ENCODE measurements at regions not wholly inside any gene's neighbourhood (a gene's known extent, or its start where the extent isn't known, plus 50 kb on each side); places are given as distances from the start of the nearest gene placed in this dataset.

DNA sequence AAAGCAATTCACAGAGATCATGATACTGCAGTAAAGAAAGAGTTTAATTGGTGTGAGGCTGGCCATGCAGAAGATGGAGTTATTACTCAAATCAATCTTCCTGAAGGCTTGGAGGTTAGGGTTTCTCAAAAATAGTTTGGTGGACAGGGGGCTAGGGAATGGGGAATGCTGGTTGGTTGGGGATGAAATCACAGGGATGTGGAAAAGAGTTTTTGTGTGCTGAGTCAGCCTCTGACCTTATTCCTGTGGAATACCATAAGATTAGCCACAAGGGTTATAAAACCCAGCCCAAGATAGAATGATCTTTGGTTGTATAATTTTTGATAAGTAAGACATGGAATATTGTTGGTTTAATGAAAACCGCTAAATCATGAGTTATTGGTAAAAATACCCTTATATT is 764.3 kb downstream of the TYW1 start:
- H3K4me3 Mint-ChIP-seq (ENCODE audit: low read depth) = no peak overlapping the region
- no peaks in the 10 kb centered on the region for H3K4me1 Mint-ChIP-seq (ENCODE audit: low read depth)
- no peaks in the 10 kb centered on the region for H3K27me3 Mint-ChIP-seq (ENCODE audit: low read depth)
- H3K27ac Mint-ChIP-seq = no peak overlapping the region
- H3K9me3 Mint-ChIP-seq = peaks cover 44% of the 10 kb centered on the region
- intact Hi-C loops (cut with micrococcal nuclease) = no loop called here
- no peak for DNase-seq (ENCODE audit: low spot score)
- H3K36me3 Mint-ChIP-seq (ENCODE audit: low read depth) = no peaks in the 10 kb centered on the region

DNA sequence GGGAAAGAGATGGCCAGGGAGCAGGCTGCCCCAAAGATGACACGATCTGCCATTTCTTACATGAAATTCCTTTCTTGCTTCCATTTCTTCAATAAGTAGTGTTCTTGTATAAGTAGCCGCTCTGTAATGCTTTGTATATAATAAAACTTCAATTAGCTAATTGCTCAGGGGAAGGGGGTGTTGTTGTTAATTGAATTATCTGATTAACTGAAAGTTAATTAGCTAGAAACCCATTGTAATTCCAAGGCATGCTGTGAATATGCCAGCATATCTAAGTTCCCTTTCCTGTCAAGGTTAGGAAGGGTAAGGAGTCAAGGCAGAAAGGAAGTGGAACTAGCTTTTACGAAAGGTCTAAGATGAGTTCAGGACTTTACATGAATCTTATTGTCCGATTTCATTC is 765.9 kb downstream of the TYW1 start:
- DNase-seq (ENCODE audit: low spot score) = no peak
- Mint-ChIP-seq H3K4me1 (ENCODE audit: low read depth) (no peaks in the 10 kb centered on the region), H3K4me3 (ENCODE audit: low read depth) (no peak overlapping the region), H3K9me3 (peaks cover 55% of the 10 kb centered on the region), H3K36me3 (ENCODE audit: low read depth) (no peaks in the 10 kb centered on the region), H3K27me3 (ENCODE audit: low read depth) (no peaks in the 10 kb centered on the region), H3K27ac (no peak overlapping the region)
- intact Hi-C loops (cut with micrococcal nuclease) = no loop called here

DNA sequence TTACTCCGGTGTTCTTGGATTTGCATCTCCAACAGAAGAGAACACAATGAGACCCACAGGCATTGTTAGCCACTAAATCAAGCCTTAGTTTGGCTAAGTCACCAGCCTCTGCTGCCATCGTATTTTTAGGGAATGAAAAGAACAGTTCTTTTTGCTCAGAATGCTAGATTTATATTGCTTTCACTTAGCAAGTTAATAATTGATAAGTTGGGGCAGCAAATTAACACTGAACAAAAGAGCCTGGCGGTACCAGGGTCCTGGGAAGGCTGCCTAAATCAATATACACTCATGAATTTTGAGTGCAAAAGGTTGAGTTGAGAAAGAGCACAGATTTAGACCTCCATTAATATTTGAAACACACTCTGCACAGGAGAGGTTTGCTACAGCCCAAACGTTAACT is 767.7 kb downstream of the TYW1 start:
- no peak overlapping the region for H3K27ac Mint-ChIP-seq
- H3K4me1 Mint-ChIP-seq (ENCODE audit: low read depth) = no peaks in the 10 kb centered on the region
- DNase-seq (ENCODE audit: low spot score) = no peak
- H3K27me3 Mint-ChIP-seq (ENCODE audit: low read depth) = no peaks in the 10 kb centered on the region
- intact Hi-C loops (cut with micrococcal nuclease) = no loop called here
- no peak overlapping the region for H3K4me3 Mint-ChIP-seq (ENCODE audit: low read depth)
- peaks cover 45% of the 10 kb centered on the region for H3K9me3 Mint-ChIP-seq
- no peaks in the 10 kb centered on the region for H3K36me3 Mint-ChIP-seq (ENCODE audit: low read depth)

DNA sequence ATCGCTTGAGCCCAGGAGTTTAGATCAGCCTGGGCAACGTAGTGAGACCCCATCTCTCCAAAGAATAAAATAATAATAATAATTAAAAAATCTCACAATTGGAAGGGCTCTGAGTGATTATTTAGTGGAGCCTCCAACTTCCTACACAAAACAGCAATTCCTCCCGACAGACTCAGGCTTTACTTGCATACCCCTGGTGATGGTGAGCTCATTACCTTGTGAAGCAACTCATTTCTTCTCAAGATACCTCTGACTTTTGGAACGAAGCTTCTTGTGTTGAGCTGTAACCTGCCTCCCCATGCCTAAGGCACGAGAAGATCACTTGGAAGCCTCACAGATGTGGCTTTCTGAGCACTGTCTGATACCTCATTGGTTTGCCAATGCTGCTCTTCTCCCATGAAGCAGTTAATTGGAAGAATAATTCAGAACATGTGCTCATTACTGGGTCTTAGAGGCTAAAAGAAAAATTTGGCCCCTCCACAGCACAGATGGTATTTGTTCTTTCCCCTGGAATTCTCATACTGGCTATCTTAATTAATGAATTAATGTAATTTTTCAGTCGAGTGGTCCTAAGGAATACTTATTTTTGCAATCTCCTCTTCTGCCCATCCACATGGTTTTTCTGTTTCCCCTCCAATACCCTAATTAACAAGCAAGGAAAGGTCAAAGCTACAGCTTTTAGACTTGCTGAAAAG is 769.0 kb downstream of the TYW1 start:
- no peak for DNase-seq (ENCODE audit: low spot score)
- no peaks in the 10 kb centered on the region for H3K36me3 Mint-ChIP-seq (ENCODE audit: low read depth)
- no peaks in the 10 kb centered on the region for H3K27me3 Mint-ChIP-seq (ENCODE audit: low read depth)
- H3K4me1 Mint-ChIP-seq (ENCODE audit: low read depth) = no peaks in the 10 kb centered on the region
- H3K4me3 Mint-ChIP-seq (ENCODE audit: low read depth) = no peak overlapping the region
- no peak overlapping the region for H3K27ac Mint-ChIP-seq
- peaks cover 40% of the 10 kb centered on the region for H3K9me3 Mint-ChIP-seq
- intact Hi-C loops (cut with micrococcal nuclease) = no loop called here

DNA sequence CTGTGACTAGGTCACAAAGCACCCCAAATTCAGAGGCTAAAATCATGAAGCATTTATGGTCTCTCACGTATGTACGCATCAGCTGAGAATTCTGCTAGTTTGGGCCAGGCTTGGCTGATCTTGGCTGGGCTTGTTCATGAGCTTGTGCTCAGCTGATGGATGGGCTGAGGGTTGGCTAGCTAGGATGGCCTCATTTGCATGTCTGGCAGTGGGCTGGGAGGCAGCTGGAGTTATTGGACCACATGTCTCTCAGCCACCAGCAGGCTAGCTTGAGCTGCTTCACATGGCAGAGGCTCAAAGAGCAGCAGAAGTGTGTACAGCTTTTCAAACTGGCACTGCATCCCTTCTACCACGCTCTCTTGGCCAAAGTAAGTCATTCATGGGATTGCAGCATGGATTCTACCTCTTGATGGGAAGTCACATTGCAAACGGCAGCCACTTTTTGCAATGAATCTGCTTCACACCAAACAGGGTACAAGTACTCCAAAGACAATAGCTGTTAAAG is 770.3 kb downstream of the TYW1 start:
- Mint-ChIP-seq H3K4me1 (ENCODE audit: low read depth) (no peaks in the 10 kb centered on the region), H3K27ac (no peak overlapping the region), H3K4me3 (ENCODE audit: low read depth) (no peak overlapping the region), H3K27me3 (ENCODE audit: low read depth) (no peaks in the 10 kb centered on the region), H3K9me3 (peaks cover 38% of the 10 kb centered on the region), H3K36me3 (ENCODE audit: low read depth) (no peaks in the 10 kb centered on the region)
- intact Hi-C loops (cut with micrococcal nuclease) = no loop called here
- DNase-seq (ENCODE audit: low spot score) = no peak

- no peak for DNase-seq (ENCODE audit: low spot score)
- Mint-ChIP-seq H3K27ac (no peak overlapping the region), H3K9me3 (peaks cover 43% of the 10 kb centered on the region), H3K4me3 (ENCODE audit: low read depth) (no peak overlapping the region), H3K4me1 (ENCODE audit: low read depth) (no peaks in the 10 kb centered on the region), H3K36me3 (ENCODE audit: low read depth) (no peaks in the 10 kb centered on the region), H3K27me3 (ENCODE audit: low read depth) (no peaks in the 10 kb centered on the region)
- intact Hi-C loops (cut with micrococcal nuclease) = no loop called here
These were observed 775.4 kb downstream of the TYW1 start for GRCh38 chr7:67771846-67772605.

GRCh38 chr7:67773081-67773480 is 776.4 kb downstream of the TYW1 start:
- Mint-ChIP-seq H3K9me3 (peaks cover 39% of the 10 kb centered on the region), H3K4me3 (ENCODE audit: low read depth) (no peak overlapping the region), H3K27me3 (ENCODE audit: low read depth) (no peaks in the 10 kb centered on the region), H3K27ac (no peak overlapping the region), H3K4me1 (ENCODE audit: low read depth) (no peaks in the 10 kb centered on the region), H3K36me3 (ENCODE audit: low read depth) (no peaks in the 10 kb centered on the region)
- no peak for DNase-seq (ENCODE audit: low spot score)
- intact Hi-C loops (cut with micrococcal nuclease) = no loop called here

GRCh38 chr7:67777119-67777518 is 780.5 kb downstream of the TYW1 start:
- Mint-ChIP-seq H3K4me1 (ENCODE audit: low read depth) (no peaks in the 10 kb centered on the region), H3K4me3 (ENCODE audit: low read depth) (no peak overlapping the region), H3K27me3 (ENCODE audit: low read depth) (no peaks in the 10 kb centered on the region), H3K36me3 (ENCODE audit: low read depth) (no peaks in the 10 kb centered on the region), H3K9me3 (peaks cover 54% of the 10 kb centered on the region), H3K27ac (no peak overlapping the region)
- DNase-seq (ENCODE audit: low spot score) = no peak
- intact Hi-C loops (cut with micrococcal nuclease) = no loop called here

GRCh38 chr7:67781841-67782240 is 785.2 kb downstream of the TYW1 start:
- no peak overlapping the region for H3K27ac Mint-ChIP-seq
- H3K9me3 Mint-ChIP-seq = peaks cover 44% of the 10 kb centered on the region
- H3K4me1 Mint-ChIP-seq (ENCODE audit: low read depth) = no peaks in the 10 kb centered on the region
- no peaks in the 10 kb centered on the region for H3K36me3 Mint-ChIP-seq (ENCODE audit: low read depth)
- intact Hi-C loops (cut with micrococcal nuclease) = no loop called here
- DNase-seq (ENCODE audit: low spot score) = no peak
- H3K4me3 Mint-ChIP-seq (ENCODE audit: low read depth) = no peak overlapping the region
- no peaks in the 10 kb centered on the region for H3K27me3 Mint-ChIP-seq (ENCODE audit: low read depth)

- Mint-ChIP-seq H3K4me1 (ENCODE audit: low read depth) (no peaks in the 10 kb centered on the region), H3K27ac (no peak overlapping the region), H3K9me3 (peaks cover 52% of the 10 kb centered on the region), H3K4me3 (ENCODE audit: low read depth) (no peak overlapping the region), H3K27me3 (ENCODE audit: low read depth) (no peaks in the 10 kb centered on the region), H3K36me3 (ENCODE audit: low read depth) (no peaks in the 10 kb centered on the region)
- intact Hi-C loops (cut with micrococcal nuclease) = no loop called here
- DNase-seq (ENCODE audit: low spot score) = no peak
These were observed 789.4 kb downstream of the TYW1 start for GRCh38 chr7:67786021-67786420.

DNA sequence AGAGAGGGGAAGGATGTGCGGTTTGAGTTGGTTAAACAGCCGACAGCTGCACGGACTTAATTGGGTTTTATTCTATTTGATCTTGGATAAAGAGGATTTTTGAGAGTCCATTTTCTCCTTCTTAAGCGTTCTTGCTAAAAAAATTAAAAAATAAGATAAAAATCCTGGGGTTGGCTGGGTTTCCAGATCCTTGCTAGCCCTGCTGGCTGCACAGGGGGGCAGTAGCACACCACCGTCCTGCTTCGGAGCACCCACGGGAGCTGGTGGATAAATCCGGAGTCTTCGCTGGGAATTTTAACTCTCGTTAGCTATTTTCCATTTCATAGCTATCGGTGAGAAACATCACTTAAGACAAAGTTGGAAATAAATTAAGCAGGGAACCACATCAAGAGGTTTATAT is 792.0 kb downstream of the TYW1 start:
- DNase-seq (ENCODE audit: low spot score) = no peak
- H3K27ac Mint-ChIP-seq = no peak overlapping the region
- H3K4me3 Mint-ChIP-seq (ENCODE audit: low read depth) = no peak overlapping the region
- H3K36me3 Mint-ChIP-seq (ENCODE audit: low read depth) = no peaks in the 10 kb centered on the region
- H3K4me1 Mint-ChIP-seq (ENCODE audit: low read depth) = no peaks in the 10 kb centered on the region
- intact Hi-C loops (cut with micrococcal nuclease) = no loop called here
- peaks cover 64% of the 10 kb centered on the region for H3K9me3 Mint-ChIP-seq
- H3K27me3 Mint-ChIP-seq (ENCODE audit: low read depth) = no peaks in the 10 kb centered on the region

GRCh38 chr7:67791918-67792317 is 795.3 kb downstream of the TYW1 start:
- Mint-ChIP-seq H3K4me3 (ENCODE audit: low read depth) (no peak overlapping the region), H3K9me3 (peaks cover 81% of the 10 kb centered on the region), H3K36me3 (ENCODE audit: low read depth) (no peaks in the 10 kb centered on the region), H3K4me1 (ENCODE audit: low read depth) (no peaks in the 10 kb centered on the region), H3K27me3 (ENCODE audit: low read depth) (no peaks in the 10 kb centered on the region), H3K27ac (no peak overlapping the region)
- intact Hi-C loops (cut with micrococcal nuclease) = no loop called here
- DNase-seq (ENCODE audit: low spot score) = no peak

GRCh38 chr7:67794544-67794943 is 797.9 kb downstream of the TYW1 start:
- Mint-ChIP-seq H3K4me3 (ENCODE audit: low read depth) (no peak overlapping the region), H3K27ac (no peak overlapping the region), H3K9me3 (peaks cover 79% of the 10 kb centered on the region), H3K27me3 (ENCODE audit: low read depth) (no peaks in the 10 kb centered on the region), H3K36me3 (ENCODE audit: low read depth) (no peaks in the 10 kb centered on the region), H3K4me1 (ENCODE audit: low read depth) (no peaks in the 10 kb centered on the region)
- intact Hi-C loops (cut with micrococcal nuclease) = no loop called here
- no peak for DNase-seq (ENCODE audit: low spot score)
